ENCODE measurements at regions not wholly inside any gene's neighbourhood (a gene's known extent, or its start where the extent isn't known, plus 50 kb on each side); places are given as distances from the start of the nearest gene placed in this dataset.

DNA sequence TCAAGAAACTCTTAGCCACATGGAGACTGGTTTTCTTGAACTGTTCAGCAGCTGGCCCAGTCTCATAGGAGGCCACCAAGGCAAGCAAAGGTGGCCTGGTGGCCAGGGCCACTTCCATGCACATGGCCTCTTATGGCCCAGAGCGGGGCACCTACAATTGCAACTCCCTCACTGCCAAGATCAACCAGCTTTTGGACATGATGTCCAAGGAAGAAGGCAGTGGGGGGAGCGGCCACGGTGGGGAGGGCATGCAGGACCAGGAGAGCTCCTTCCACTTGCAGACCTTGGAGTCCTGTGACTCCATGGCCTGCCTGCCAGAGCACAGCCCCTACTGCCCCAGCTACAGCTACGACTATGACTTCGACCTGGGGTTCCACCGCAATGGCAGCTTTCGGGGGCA lies 398.9 kb upstream of the PTPRD start (continued):
- TF ChIP-seq ZNF529 (tag by site-specific recombination; IDR thresholded peaks at IDR 0.05; ENCODE audit: insufficient replicate concordance) (no peak), ZBTB11 (tag by site-specific recombination; conservative IDR thresholded peaks at IDR 0.05; ENCODE audit: low read depth) (no peak)
- TF ChIP-seq, protein P1, sequence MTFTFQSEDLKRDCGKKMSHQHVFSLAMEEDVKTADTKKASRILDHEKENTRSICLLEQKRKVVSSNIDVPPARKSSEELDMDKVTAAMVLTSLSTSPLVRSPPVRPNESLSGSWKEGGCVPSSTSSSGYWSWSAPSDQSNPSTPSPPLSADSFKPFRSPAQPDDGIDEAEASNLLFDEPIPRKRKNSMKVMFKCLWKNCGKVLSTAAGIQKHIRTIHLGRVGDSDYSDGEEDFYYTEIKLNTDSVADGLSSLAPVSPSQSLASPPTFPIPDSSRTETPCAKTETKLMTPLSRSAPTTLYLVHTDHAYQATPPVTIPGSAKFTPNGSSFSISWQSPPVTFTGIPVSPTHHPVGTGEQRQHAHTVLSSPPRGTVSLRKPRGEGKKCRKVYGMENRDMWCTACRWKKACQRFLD (tag by site-specific recombination; IDR thresholded peaks at IDR 0.05) = no peak

DNA sequence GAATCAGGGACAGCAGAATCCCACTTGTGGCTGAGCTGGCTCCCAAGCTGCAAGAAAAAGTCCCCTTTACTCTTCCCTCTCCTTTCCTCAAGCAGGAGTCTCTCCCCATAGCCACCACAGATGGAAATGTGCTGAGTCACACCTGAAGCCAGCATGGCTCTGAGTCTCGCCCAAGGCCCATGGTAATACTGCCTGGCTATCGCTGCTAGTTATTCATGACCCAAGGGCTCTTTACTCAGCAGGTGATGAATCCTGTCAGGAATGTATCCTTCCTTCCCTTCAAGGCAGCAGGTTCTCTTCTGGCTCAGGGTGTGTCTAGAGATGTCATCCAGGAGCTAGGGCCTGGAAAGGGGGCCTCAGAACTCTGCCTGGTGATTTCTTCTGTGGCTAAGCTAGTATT lies 403.3 kb upstream of the PTPRD start:
- no peaks in the 10 kb centered on the region for H3K36me3 ChIP-seq (ENCODE audit: control insufficient read depth in 2 of 2, insufficient read depth in 1 of 2, low read length in 2 of 2)
- no peak overlapping the region for H3K27ac ChIP-seq (ENCODE audit: extremely low read depth, low read depth, low read length)
- no peak overlapping the region for H3K4me3 ChIP-seq (ENCODE audit: low read depth, low read length)
- POLR2A ChIA-PET = no interaction called here
- H3K4me1 ChIP-seq (ENCODE audit: control insufficient read depth, insufficient read depth, low read length) = no peaks in the 10 kb centered on the region
- TF ChIP-seq ZNF544 (tag by site-specific recombination; IDR thresholded peaks at IDR 0.05) (no peak), ZNF223 (tag by site-specific recombination; IDR thresholded peaks at IDR 0.05) (no peak), ZNF350 (tag by site-specific recombination; IDR thresholded peaks at IDR 0.05) (no peak), TCF7L2 (IDR thresholded peaks at IDR 0.05; ENCODE audit: borderline replicate concordance, low read depth, low read length) (no peak), KLF16 (tag by site-specific recombination; IDR thresholded peaks at IDR 0.05) (no peak), HOXC10 (CRISPR knock-in tag; IDR thresholded peaks at IDR 0.05) (no peak), ZSCAN30 (tag by site-specific recombination; IDR thresholded peaks at IDR 0.05) (no peak), KLF7 (tag by site-specific recombination; IDR thresholded peaks at IDR 0.05; ENCODE audit: borderline replicate concordance) (no peak), ZFHX2 (tag by site-specific recombination; conservative IDR thresholded peaks at IDR 0.05) (no peak)
- TF ChIP-seq, protein P2, sequence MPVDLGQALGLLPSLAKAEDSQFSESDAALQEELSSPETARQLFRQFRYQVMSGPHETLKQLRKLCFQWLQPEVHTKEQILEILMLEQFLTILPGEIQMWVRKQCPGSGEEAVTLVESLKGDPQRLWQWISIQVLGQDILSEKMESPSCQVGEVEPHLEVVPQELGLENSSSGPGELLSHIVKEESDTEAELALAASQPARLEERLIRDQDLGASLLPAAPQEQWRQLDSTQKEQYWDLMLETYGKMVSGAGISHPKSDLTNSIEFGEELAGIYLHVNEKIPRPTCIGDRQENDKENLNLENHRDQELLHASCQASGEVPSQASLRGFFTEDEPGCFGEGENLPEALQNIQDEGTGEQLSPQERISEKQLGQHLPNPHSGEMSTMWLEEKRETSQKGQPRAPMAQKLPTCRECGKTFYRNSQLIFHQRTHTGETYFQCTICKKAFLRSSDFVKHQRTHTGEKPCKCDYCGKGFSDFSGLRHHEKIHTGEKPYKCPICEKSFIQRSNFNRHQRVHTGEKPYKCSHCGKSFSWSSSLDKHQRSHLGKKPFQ (tag by site-specific recombination; IDR thresholded peaks at IDR 0.05) = no peak
- TF ChIP-seq, protein P3, sequence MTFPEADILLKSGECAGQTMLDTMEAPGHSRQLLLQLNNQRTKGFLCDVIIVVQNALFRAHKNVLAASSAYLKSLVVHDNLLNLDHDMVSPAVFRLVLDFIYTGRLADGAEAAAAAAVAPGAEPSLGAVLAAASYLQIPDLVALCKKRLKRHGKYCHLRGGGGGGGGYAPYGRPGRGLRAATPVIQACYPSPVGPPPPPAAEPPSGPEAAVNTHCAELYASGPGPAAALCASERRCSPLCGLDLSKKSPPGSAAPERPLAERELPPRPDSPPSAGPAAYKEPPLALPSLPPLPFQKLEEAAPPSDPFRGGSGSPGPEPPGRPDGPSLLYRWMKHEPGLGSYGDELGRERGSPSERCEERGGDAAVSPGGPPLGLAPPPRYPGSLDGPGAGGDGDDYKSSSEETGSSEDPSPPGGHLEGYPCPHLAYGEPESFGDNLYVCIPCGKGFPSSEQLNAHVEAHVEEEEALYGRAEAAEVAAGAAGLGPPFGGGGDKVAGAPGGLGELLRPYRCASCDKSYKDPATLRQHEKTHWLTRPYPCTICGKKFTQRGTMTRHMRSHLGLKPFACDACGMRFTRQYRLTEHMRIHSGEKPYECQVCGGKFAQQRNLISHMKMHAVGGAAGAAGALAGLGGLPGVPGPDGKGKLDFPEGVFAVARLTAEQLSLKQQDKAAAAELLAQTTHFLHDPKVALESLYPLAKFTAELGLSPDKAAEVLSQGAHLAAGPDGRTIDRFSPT (tag by site-specific recombination; IDR thresholded peaks at IDR 0.05) = no peak
- CTCF ChIA-PET = no interaction called here
- H3K9me3 ChIP-seq (ENCODE audit: control insufficient read depth, insufficient read depth, low read depth, low read length) = no peaks in the 10 kb centered on the region

DNA sequence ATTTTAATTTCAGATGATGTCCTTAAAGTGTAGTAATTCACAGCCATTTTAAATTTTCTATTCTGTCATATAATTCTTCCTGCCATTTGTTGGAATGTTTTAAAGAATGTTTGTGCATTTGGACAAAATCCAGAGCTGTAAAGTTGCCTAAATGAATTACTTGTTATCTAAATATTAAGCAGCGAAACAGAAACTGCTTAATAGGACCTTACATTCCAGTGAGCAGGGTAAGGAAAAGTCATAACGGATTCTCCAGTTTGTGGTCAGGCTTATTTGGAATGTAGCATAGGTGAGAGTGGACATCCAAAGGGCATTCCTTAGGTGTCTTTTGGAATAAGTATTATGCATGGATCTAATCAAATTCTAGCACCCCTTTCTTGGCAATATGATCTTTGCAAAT lies 410.4 kb upstream of the PTPRD start:
- no peaks in the 10 kb centered on the region for H3K9me3 ChIP-seq (ENCODE audit: control insufficient read depth, insufficient read depth, low read depth, low read length)
- ChIA-PET POLR2A (no interaction called here), CTCF (no interaction called here)
- H3K27ac ChIP-seq (ENCODE audit: extremely low read depth, low read depth, low read length) = no peak overlapping the region
- no peaks in the 10 kb centered on the region for H3K4me1 ChIP-seq (ENCODE audit: control insufficient read depth, insufficient read depth, low read length)
- no peak overlapping the region for H3K4me3 ChIP-seq (ENCODE audit: low read depth, low read length)
- H3K36me3 ChIP-seq (ENCODE audit: control insufficient read depth in 2 of 2, insufficient read depth in 1 of 2, low read length in 2 of 2) = no peaks in the 10 kb centered on the region
- TF ChIP-seq, protein P4, sequence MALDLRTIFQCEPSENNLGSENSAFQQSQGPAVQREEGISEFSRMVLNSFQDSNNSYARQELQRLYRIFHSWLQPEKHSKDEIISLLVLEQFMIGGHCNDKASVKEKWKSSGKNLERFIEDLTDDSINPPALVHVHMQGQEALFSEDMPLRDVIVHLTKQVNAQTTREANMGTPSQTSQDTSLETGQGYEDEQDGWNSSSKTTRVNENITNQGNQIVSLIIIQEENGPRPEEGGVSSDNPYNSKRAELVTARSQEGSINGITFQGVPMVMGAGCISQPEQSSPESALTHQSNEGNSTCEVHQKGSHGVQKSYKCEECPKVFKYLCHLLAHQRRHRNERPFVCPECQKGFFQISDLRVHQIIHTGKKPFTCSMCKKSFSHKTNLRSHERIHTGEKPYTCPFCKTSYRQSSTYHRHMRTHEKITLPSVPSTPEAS (tag by site-specific recombination; IDR thresholded peaks at IDR 0.05) = no peak
- TF ChIP-seq ZNF600 (tag by site-specific recombination; IDR thresholded peaks at IDR 0.05) (no peak), ZNF311 (tag by site-specific recombination; IDR thresholded peaks at IDR 0.05; ENCODE audit: borderline replicate concordance) (no peak), ZNF341 (tag by site-specific recombination; IDR thresholded peaks at IDR 0.05; ENCODE audit: low read depth) (no peak), ZNF701 (tag by site-specific recombination; IDR thresholded peaks at IDR 0.05) (no peak), ZNF660 (tag by site-specific recombination; IDR thresholded peaks at IDR 0.05) (no peak), ZNF214 (tag by site-specific recombination; IDR thresholded peaks at IDR 0.05; ENCODE audit: borderline replicate concordance) (no peak), ZNF302 (tag by site-specific recombination; IDR thresholded peaks at IDR 0.05; ENCODE audit: low read depth) (no peak)

Data from HEK293 (cell line).